Stimulated activated CD8-positive, alpha-beta memory T cell treated with anti-CD3 and anti-CD28 coated beads, Interleukin-12 subunit alpha, Interleukin-12 subunit beta, amount 100 ng/mL, for 1 hour (primary cell): ENCODE measurements at regions not wholly inside any gene's neighbourhood (a gene's known extent, or its start where the extent isn't known, plus 50 kb on each side); places are given as distances from the start of the nearest gene placed in this dataset.

Experiments
- DNase-seq: peaks from one replicate; pipeline ENCODE4 v3.0.0-alpha.2; 2020; ENCODE audit warnings: low read depth

DNA sequence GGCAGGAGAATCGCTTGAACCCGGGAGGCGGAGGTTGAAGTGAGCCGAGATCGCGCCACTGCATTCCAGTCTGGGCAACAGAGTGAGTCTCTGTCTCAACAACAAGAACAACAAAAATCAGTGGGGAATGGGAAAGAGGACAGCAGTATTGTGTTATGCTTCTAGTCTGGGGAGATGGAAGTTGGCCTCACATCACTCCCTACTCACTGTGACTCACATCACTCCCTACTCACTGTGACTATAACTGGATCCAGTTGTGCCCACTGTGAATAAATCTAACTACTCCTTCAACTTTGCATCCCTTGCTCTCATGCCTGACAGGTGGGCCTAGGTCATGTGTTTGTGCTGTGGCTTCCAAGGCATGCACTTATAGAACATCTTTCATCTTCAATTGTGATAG is 285.4 kb upstream of the USP24 start:
- DNase-seq = no peak

GRCh38 chr1:55490547-55490946 is 275.4 kb upstream of the USP24 start:
- DNase-seq = no peak

- DNase-seq = no peak
Measured at GRCh38 chr1:55484173-55484572, 269.0 kb upstream of the USP24 start.

GRCh38 chr1:55483523-55483922 is 268.4 kb upstream of the USP24 start:
- no peak for DNase-seq

DNA sequence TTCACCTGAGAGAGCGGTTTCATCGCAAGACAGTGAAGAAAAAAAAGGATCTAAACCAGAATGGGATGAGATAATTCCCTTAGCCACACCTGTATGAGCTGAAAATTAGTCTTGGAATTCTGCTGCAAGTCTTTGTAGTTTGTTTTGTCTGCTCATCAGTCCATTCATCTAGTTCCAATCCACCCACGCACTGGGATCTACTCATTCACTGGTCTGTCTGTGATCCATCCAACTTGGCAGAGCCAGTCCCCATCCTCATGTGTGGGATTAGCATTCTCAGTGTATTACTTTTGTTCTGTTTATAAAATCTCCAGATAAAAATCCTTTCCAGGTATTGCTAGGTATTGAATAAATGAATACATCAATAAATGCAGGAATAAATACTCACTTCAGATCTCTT is 266.5 kb upstream of the USP24 start:
- DNase-seq = no peak

DNA sequence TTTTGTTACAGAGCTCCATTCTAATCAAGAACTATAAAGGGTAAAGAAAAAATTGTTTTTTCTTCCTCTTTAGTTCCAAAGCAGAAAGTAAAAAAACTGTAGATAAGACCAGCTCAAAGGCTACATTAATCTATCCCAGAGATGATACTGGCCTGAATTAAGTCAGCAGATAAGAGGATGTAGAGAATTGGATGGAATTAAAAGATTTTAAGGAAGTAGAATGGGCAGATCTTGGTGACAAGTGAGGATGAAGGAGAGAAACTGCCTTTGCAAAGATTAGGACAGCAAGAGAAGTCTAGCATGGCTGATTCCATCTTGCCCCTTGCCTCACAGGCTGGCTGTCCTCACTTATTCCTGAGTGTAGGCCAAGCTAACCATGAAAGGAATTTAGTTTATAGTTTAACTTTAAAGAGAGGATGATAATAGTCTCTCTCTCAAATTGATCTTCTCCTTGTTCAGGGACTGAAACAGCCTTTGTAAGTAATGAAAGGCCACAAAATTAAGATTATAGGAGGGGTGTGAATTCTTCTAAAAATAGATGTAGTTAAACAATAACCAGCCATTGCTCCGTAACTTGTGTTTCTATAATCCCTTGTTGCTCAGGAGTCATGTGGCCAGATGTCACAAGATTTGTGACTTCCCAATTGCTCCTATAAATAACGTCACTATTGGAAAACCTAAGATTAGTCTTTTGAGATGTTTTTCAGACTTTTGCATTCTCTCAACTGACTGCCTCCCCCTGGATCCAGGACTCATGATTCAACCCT is 265.0 kb upstream of the USP24 start:
- DNase-seq = no peak

DNA sequence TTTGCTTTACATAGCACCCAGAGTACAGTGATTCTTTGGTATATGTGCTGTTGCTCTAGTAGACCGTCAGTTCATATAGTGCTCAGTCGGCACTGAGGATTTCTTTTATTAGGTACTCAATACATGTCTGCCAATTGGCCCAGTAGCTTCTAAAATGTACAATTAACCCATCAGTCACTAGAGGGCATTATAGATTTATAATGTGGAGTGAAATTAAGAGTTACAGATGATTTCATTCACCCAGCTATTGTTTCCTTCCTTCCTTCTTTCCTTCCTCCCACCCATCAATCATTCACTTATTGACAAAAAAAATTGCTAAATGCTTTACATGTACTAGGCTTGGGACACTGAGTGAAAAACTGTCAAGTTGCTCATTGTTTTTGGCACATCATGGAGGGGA is 263.6 kb upstream of the USP24 start:
- DNase-seq = no peak

- DNase-seq = no peak
Measured at GRCh38 chr1:55477953-55478352, 262.8 kb upstream of the USP24 start.

DNA sequence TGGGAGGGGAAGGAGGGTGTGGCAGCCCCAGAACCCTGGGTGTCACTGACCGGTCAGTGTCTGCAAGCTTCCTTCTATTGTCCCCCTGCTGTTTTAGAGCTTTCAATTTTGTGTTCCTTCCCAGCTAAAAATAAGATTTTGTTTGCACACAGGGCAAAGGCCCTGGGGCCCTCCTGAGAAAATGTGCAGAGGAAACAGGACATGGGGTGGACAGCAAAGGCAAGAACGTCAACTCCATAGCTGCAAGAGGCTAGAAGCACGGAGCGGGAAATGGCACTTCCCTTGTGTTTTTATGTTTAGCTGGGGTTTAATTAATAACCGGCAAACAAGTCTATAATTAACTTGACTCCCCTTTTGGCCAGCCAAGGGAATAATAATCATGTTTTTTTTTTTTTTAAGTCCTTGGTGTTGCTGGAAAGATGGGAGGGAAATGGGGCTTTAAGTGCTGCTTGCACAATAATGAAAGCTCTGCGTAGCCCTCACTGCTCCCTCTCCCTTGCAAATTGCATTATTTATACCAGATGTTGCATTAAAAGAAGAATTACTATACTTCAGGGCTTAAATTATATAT is 261.4 kb upstream of the USP24 start:
- DNase-seq = no peak

DNA sequence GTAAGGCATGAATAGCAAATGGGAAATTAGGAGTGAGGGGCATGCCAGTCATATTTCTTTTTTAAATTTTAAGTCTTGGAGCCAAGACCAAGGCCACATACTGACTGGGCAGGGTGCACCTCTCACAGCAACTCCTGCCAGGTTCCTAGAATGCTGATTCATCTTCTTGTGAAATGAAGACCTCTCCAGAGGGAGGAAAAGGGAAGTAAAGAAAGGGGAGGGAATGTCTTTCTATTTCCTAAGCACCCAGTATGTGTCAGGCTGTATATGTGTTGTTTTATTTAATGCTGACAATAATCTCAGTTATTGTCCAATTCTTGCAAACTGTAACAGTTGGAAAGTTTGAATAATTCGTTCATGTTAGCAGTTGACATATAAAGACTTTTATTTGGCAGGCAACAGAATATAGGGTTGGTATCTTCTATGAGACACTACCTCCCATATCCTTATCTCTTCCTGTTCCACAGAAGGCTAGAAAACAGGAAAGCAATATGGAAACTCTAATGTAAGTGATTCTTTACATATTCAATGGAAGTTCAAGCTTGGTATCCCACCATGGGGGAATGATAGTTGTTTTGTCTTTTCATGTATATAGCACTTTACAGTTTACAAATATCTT is 259.1 kb upstream of the USP24 start:
- DNase-seq = no peak

- no peak for DNase-seq
Measured at GRCh38 chr1:55473661-55474060, 258.5 kb upstream of the USP24 start.

DNA sequence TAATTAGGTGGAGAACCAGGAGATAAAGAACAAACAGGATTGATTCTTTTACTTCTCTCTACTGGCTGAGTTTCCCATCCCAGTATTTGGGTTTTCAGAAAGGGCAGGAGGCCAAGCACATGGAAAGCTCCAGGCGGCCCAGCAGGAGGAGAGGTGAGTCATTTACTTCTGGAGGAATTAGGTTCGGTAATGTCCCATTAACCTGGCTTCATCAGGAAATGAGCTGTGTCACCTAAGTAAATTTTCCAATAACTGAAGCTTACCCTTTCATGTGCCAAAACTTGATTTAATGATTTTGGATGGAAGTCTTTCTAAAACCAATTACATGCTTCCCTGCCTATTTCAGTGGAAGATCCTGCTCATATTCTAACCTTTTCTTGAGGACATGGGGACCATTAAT is 257.6 kb upstream of the USP24 start:
- DNase-seq = no peak

DNA sequence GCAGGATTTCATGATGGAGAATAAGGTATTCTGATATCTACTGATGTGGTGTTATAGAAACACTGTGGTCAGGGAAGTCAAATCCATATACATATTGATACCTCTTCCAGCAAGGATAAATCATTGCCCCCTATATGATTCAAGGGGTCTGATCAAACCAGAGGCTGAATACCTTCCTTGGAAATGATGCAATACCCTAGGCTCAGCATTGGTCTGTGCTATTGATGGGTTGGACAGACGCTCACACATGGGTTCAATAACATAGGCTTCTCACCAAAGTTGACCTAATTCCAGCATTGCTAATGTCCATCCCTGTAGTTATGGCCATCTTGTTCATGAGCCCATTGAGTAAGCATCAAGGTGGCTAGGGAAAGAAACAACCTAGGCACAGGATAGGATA is 257.0 kb upstream of the USP24 start:
- no peak for DNase-seq

- no peak for DNase-seq
Measured at GRCh38 chr1:55468142-55468795, 253.1 kb upstream of the USP24 start.

GRCh38 chr1:55466921-55467320 is 251.8 kb upstream of the USP24 start:
- no peak for DNase-seq

GRCh38 chr1:55466373-55466772 is 251.2 kb upstream of the USP24 start:
- DNase-seq = no peak

- DNase-seq = no peak
Measured at GRCh38 chr1:55464550-55464949, 249.4 kb upstream of the USP24 start.

DNA sequence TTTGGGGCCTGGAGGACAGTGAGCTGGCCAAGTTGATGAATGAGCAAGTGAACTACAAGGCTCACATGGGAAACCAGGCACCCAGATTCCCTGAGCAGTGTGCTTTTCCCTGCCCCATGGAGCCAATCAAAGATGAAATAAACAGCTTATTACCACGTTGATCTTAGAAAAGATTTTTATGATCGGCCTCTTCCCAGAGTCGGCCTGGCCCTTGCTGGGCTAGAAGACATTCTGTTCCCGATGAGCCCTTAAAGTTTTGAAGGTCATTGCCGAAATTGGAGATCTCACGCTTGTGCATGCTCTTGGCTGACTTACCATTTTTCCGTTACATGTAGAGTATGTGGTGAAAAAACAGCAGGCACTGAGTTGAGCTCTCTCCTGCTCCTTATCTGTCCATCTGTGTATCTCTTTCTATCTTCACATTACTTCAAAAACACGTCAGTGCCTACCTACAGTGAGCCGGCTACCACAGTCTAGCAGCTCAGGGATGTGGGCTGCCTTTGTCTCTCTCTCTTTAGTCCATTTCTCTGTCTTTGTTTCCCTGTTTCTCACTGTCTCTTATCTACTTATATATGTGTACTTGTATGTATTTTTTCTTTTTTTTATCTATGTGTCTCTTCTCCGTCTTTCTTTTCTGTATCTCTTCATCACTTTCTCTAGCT is 248.8 kb upstream of the USP24 start:
- DNase-seq = no peak

DNA sequence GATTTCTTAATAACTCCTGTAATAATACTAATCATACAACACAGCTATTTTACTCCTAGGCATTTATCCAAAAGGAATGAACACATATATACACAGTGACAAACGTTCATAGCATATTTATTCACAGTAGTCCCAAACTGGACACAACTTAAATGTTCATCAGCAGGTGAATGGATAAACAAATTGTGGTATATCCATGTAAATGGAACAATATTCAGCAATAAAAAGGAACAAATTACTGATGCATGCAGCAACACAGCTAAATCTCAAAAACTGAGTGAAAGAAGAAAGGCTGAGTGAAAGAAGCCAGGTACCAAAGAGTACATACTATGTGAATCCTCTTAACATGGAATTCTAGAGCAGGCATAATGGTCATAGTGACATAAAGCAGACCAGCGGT is 242.7 kb upstream of the USP24 start:
- DNase-seq = no peak

DNA sequence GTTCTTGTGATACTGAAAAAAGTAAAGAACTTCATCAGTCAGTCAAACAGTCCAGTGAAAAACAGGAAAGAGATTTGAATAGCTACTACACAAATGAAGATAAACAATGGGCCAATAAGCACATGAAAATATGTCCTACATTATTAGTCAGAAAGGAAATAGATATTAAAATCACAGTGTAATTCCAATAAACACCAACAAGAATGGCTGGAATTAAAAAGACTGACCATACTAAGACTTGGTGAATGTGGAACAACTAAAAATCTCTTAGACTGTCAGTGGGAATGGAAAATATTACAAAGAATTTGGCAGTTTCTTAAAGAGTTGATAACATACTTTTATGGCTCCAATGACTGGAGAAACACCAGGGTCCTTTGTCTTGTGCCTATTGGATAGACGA is 241.8 kb upstream of the USP24 start:
- no peak for DNase-seq

GRCh38 chr1:55448261-55448660 is 233.1 kb upstream of the USP24 start:
- DNase-seq = no peak

DNA sequence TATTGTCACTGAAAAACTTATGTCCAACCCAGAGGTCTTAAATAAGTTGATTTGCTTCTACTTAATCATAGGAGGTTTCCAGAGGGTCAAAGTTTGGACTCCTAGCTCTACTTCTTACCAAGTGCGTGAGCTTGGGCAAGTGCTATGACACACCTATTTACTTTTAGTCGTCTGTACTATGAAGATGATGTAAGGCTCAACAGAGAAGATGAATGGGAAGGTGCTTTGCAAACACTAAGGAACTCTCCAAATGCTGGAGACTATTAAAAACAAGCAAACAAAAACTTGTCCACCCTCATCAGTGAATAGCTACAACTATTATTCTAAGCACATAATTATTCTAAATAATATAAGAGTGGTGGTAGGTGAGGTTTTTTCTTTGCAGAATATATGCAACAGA is 232.3 kb upstream of the USP24 start:
- DNase-seq = no peak

DNA sequence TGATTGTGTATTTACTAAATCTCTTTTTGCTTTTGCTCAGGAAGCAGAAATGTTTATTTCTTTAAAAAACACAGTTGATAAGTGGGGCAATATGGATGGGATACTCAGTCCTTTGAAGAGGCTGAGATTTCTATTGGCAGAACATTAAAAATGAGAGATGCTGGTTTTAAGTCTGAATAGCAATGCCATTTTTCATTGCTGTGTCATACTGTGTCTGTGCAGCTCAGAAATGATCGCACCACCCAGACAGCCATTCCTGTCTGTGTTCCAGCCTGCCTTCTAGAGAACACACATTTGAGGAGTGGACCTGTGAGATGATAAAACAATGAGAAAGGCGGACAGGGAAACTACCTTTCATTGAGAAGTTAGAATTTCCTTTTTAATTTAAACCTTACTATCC is 231.2 kb upstream of the USP24 start:
- no peak for DNase-seq
